ENCODE measurements at regions not wholly inside any gene's neighbourhood (a gene's known extent, or its start where the extent isn't known, plus 50 kb on each side); places are given as distances from the start of the nearest gene placed in this dataset.
"Not testable (repeated sequence)": the region's sequence is repeated elsewhere in the genome, so short reads cannot be mapped to it uniquely, and the experiment has no call there.

GRCh38 chr9:6105738-6106137, 90.3 kb upstream of the RANBP6 start:
- H3K27ac ChIP-seq (ENCODE audit: extremely low read depth, low read depth, low read length), result no peak overlapping the region
- H3K4me3 ChIP-seq (ENCODE audit: low read depth, low read length), result no peak overlapping the region
- no peaks in the 10 kb centered on the region for H3K4me1 ChIP-seq (ENCODE audit: control insufficient read depth, insufficient read depth, low read length)
- no peaks in the 10 kb centered on the region for H3K9me3 ChIP-seq (ENCODE audit: control insufficient read depth, insufficient read depth, low read depth, low read length)
- POLR2A ChIA-PET, result no interaction called here
- H3K36me3 ChIP-seq (ENCODE audit: control insufficient read depth in 2 of 2, insufficient read depth in 1 of 2, low read length in 2 of 2), result no peaks in the 10 kb centered on the region
- CTCF ChIA-PET, result interaction anchor here (1.3 kb wide), 1 partner anchor 16 kb away, joined by 5 read pairs; no protein-coding TSS in a partner anchor
- no peak for TF ChIP-seq ZNF311 (tag by site-specific recombination; IDR thresholded peaks at IDR 0.05; ENCODE audit: borderline replicate concordance)
- no peak for TF ChIP-seq TRIM28 (IDR thresholded peaks at IDR 0.05; ENCODE audit: borderline replicate concordance, low read length)
- TF ChIP-seq ZNF623 (tag by site-specific recombination; IDR thresholded peaks at IDR 0.05), result no peak
- TF ChIP-seq ZNF785 (tag by site-specific recombination; IDR thresholded peaks at IDR 0.05), result no peak
- no peak for TF ChIP-seq ZNF837 (tag by site-specific recombination; IDR thresholded peaks at IDR 0.05)
- TF ChIP-seq ZNF513 (tag by site-specific recombination; IDR thresholded peaks at IDR 0.05), result no peak
- no peak for TF ChIP-seq ZNF530 (tag by site-specific recombination; IDR thresholded peaks at IDR 0.05; ENCODE audit: low read depth)
- no peak for TF ChIP-seq SP7 (tag by site-specific recombination; IDR thresholded peaks at IDR 0.05)
- TF ChIP-seq ZNF140 (tag by site-specific recombination; IDR thresholded peaks at IDR 0.05), result no peak
- no peak for TF ChIP-seq ZFP37 (tag by site-specific recombination; IDR thresholded peaks at IDR 0.05)
- no peak for TF ChIP-seq KLF16 (tag by site-specific recombination; IDR thresholded peaks at IDR 0.05)
- TF ChIP-seq MEIS1 (CRISPR knock-in tag; IDR thresholded peaks at IDR 0.05; ENCODE audit: borderline replicate concordance), result no peak
- TF ChIP-seq BCL11A (tag by site-specific recombination; IDR thresholded peaks at IDR 0.05; ENCODE audit: low read depth), result no peak

- H3K4me1 ChIP-seq (ENCODE audit: control insufficient read depth, insufficient read depth, low read length); H3K9me3 ChIP-seq (ENCODE audit: control insufficient read depth, insufficient read depth, low read depth, low read length); H3K4me3 ChIP-seq (ENCODE audit: low read depth, low read length); H3K27ac ChIP-seq (ENCODE audit: extremely low read depth, low read depth, low read length); H3K36me3 ChIP-seq (ENCODE audit: control insufficient read depth in 2 of 2, insufficient read depth in 1 of 2, low read length in 2 of 2); CTCF ChIA-PET; POLR2A ChIA-PET: not testable (repeated sequence)
Observed at GRCh38 chr9:6104406-6104805, 89.0 kb upstream of the RANBP6 start.

- H3K4me1 ChIP-seq (ENCODE audit: control insufficient read depth, insufficient read depth, low read length); H3K36me3 ChIP-seq (ENCODE audit: control insufficient read depth in 2 of 2, insufficient read depth in 1 of 2, low read length in 2 of 2); POLR2A ChIA-PET; H3K4me3 ChIP-seq (ENCODE audit: low read depth, low read length); CTCF ChIA-PET; H3K27ac ChIP-seq (ENCODE audit: extremely low read depth, low read depth, low read length); H3K9me3 ChIP-seq (ENCODE audit: control insufficient read depth, insufficient read depth, low read depth, low read length): not testable (repeated sequence)
Observed at GRCh38 chr9:6103911-6104310, 88.5 kb upstream of the RANBP6 start.

- CTCF ChIA-PET; H3K4me3 ChIP-seq (ENCODE audit: low read depth, low read length); H3K27ac ChIP-seq (ENCODE audit: extremely low read depth, low read depth, low read length); H3K9me3 ChIP-seq (ENCODE audit: control insufficient read depth, insufficient read depth, low read depth, low read length); POLR2A ChIA-PET; H3K4me1 ChIP-seq (ENCODE audit: control insufficient read depth, insufficient read depth, low read length); H3K36me3 ChIP-seq (ENCODE audit: control insufficient read depth in 2 of 2, insufficient read depth in 1 of 2, low read length in 2 of 2): not testable (repeated sequence)
- 0 out of 2 replicates have a peak, but pooled peaks have one; percentile 21 for TF ChIP-seq SP7 (tag by site-specific recombination; IDR thresholded peaks at IDR 0.05)
- peak; percentile 33; the same call in 1 of the 2 replicates for TF ChIP-seq ZNF639 (tag by site-specific recombination; IDR thresholded peaks at IDR 0.05)
- peak; percentile 76 for TF ChIP-seq ZNF629 (tag by site-specific recombination; IDR thresholded peaks at IDR 0.05)
- 0 out of 2 replicates have a peak, but pooled peaks have one; percentile 7 for TF ChIP-seq PRDM1 (tag by site-specific recombination; IDR thresholded peaks at IDR 0.05)
- 0 out of 2 replicates have a peak, but pooled peaks have one; percentile 28 for TF ChIP-seq ZNF366 (tag by site-specific recombination; conservative IDR thresholded peaks at IDR 0.05)
Observed at GRCh38 chr9:6102336-6102987, 87.0 kb upstream of the RANBP6 start.
